GM18858 (cell line): ENCODE measurements at regions not wholly inside any gene's neighbourhood (a gene's known extent, or its start where the extent isn't known, plus 50 kb on each side); places are given as distances from the start of the nearest gene placed in this dataset.
"Not testable (repeated sequence)": the region's sequence is repeated elsewhere in the genome, so short reads cannot be mapped to it uniquely, and the experiment has no call there.

Source experiments
- ATAC-seq: cut with Tn5 transposase; IDR thresholded peaks from one replicate; pipeline ENCODE4 v1.9.1; 2021; ENCODE audit not compliant: unreplicated experiment

DNA sequence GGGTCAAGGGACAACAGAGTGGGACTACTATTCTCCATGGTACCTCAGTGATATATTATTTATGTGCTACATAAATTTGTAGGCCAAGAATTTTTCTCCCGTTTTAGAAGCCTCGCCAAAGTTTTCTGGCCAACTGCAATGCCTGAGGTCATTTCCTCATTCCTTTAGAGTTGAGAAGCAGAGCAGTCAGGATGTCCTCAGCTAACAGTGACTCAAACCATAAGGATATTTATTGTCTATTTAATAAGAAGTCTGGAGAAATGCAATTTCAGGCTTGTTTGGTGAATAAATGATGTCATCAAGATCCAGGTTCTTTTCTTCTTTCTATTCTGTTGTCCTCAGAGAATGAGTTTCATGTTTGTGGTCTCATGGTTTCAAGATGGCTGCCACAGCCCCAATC lies 91.0 kb downstream of the ADCYAP1 start:
- no peak for ATAC-seq

DNA sequence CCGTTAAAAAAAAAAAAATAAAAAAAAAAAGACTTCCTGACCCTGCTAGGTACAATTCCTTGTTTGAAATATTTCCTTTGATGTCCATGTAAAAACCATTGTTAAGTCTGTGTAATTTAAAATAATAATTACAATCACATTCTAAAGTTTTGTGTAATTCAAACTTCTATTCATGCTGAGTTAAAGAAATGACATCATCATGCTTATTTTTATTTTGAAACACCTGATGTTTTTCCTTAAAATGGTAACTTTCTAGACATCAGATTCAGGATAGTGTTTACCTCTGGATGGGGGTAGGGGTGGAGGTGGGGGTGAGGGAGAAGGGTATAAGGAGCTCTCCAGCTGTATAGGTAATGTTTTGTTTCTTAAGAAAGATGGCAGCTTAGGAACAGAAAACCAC lies 92.8 kb downstream of the ADCYAP1 start:
- ATAC-seq, result no peak

DNA sequence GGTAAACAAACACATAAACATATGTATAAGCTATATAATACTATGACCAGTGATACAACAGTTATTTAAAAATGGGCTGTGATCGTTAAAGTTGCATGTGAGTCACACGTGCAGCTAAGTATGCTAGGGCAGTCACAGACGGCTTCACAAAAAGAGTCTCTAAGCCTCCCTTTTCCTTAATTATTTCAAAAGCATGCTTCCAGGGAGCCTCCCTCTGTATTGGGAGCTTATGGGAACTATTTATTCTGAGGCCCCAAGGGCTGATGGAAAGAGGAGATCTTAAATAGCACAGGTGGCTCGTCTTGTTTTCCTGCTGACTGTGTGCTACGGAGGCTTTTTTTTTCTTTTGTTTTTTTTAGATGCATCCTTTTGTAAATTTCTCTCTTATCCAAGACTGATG lies 94.3 kb downstream of the ADCYAP1 start:
- no peak for ATAC-seq

DNA sequence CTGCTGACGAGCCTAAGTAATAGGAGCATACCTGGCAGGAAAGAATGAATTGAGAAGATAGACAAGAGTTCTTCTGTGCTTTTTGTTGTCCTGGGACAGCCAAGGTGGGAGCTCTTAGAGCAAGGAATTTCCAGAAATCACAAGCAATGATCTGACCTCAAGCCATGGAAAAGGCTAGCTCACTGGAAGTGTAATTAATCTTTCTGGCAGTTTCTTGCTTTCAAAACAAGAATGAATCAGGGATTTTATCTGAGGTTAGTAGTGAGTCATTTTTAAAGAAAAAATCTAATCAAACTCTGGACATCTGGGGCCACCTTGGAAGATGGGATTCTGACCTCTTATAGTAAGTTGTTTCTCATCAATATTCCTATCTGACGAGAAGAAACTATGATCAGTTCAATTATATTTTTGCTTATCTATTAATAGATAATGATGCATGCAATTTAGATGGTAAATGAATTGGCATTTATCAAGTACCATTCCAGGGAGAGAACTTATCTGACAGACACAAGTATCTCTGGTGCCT lies 98.0 kb downstream of the ADCYAP1 start:
- ATAC-seq, result no peak

DNA sequence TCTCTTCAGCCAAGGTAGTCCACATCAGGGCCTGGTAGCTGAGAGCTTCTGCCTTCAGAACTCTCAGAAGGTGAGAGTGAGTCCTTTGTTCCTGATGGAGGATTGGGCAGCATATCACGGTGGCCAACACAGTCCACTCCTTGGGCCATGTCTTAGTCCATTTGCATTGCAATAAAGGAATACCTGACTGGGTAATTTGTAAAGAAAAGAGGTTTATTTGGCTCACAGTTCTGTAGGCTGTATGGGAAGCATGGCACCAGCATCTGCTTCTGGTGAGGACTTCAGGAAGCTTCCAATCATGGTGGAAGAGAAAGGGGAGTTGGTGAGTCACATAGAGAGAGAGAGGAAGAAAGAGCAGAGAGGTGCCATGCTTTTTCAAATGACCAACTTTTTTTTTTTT lies 98.8 kb downstream of the ADCYAP1 start:
- no peak for ATAC-seq

DNA sequence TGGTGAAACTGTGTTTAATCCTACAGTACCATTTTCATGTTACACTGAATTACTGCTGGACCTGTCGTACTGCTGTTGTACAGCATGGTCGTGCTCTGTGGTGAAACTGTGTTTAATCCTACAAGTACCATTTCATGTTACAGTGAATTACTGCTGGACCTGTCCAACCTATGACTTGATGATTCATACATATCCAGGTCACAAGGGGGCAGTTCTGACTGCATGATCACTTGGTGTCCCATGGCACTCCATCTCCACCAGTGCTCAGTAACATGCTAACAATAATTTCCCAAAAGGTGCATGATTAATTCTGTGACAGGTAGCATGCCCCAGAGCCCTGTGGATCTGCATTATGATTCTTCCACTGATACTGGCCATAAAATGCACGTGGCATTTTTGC lies 101.6 kb downstream of the ADCYAP1 start:
- no peak for ATAC-seq

DNA sequence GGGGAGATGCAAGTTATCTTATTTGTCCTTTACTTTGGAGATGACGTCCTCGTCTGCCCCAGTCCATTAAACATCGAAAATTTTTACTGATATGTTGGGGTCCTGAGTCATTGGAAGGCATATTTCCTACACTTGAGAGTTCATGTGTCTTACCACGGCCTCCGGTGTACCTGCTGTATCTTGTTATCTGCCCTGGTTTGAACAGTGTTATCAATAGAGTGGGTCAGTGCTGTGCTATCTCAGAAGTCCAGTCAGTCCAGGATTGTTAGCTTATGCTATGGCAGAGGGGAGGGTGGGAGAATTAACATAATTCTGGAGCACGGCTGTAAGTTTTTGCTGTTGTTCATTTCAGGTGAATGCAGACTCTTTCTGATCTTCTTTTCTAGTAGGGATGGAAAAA lies 102.3 kb downstream of the ADCYAP1 start:
- no peak for ATAC-seq

DNA sequence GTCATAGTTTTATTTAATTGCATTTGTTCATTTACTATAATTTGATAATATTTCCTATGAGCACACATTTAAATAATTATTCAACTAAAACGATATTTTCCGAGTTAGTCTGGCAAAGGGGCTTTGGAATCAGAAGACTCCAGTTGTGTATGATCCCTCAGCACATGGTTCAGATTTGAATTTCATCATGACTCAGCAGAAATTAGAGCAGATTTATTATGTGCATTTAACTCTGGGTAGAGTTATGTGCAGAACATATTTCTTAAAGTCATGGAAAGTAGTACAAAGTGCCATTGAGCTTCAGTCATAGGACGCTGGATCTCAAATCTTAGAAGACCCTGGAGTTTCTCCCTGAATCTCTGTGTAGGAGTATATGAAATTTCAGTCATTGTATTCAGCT lies 106.7 kb downstream of the ADCYAP1 start:
- ATAC-seq, result no peak

DNA sequence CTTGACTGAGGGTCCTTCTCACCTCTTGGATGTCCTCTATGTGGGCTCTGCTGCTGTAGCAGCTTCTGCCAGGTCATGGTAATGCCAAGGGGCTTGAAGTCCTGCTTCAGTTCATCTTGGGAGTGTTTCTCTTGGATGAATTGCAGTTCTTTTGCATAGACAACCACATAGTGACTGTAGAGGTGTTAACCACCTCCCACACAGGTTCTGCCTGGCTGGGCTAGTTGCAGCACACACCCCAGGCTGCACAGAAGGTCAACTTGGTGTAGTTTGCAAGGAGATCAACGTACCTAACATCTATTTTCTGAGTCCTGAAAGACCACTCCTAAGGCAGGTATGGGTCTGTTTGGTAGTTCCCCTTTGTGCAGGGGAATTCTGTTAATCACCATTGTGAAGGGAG lies 108.1 kb downstream of the ADCYAP1 start:
- ATAC-seq, result no peak

DNA sequence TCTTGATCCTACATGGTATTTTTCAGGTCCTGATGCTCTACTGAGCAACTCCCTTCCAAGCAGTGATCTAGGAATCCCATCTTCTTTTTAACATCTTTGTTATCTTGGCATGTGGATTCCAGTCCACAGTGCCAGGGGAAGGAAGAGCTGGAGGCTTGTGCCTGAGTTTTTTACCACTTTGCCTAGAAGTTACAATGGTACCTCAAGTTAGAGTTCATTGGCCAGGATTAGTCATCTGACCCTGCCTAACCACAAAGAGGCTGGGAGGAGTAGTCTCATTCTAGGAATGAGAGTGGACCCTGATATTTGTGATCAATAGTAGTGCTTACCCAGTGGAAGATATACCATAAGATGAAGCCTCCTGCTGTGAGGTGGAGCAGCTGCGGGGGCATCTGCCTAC lies 109.3 kb downstream of the ADCYAP1 start:
- ATAC-seq, result no peak

DNA sequence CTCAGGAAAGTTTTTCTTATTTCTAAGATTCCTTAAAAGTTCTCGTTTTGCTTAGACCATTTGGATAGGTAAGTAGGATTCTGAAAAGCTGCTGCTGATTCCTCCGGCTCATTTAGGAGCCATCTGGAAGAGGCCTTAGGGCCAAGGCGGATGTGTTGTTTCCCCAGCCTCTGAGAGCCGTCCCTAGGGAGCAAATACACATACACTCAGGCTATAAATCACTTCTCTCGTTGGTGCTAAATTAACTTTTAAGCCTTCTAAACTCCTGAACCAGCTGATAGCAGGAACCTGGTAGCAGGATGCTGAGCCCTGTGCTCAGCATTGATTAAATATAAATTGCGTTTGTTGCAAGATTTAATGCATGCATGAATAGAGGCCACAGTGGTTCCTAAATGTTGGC lies 109.8 kb downstream of the ADCYAP1 start:
- ATAC-seq, result no peak

DNA sequence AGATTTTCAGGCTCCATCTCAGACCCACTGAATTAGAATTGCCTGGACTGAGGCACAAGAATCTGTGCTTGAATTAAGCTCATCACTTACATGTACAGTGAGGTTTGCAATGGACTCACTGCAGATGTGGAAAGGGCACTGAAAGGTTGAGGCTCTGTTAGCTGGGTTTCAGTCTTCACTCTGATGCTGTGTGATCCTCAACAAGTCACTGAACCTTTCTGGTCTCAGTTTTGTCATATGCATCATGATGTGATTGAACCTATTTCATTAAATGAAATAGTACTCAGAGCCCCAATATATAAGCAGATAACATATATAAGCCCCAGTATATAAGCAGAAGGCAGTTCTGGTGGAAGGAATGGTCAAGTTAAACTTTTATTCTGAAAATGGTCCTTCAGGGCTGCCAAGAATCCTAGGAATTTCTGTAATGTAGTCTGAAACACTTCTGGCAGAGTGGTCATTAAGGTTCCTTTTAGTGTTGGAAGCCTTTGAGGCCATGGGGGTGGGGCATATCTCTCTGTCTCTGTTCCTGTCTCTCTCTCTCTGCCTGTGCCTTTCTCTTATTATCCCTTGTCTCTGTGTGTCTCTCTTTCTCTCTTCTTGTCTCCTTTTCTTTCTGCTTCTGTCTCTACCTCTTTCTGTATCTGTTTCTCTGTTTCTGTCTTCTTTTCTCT lies 110.4 kb downstream of the ADCYAP1 start:
- ATAC-seq, result no peak

DNA sequence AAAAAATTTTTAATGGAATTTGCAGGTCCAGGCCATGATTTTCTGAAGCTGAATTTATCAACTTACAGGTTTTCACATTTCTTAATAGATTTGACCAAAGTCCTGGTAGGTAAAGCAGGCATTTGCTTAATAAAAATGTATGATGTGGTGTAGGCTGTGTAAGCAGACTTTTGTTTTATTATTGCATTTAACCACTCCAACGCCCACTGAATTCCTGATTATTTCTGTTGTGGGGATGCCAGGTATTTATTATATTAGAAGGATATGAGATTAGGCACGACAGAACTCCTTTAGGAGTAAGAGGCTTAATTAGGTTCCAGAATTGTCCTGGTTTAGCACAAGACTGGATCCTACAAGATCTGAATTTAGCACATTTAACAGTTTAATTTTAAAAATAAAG lies 111.1 kb downstream of the ADCYAP1 start:
- ATAC-seq, result no peak

DNA sequence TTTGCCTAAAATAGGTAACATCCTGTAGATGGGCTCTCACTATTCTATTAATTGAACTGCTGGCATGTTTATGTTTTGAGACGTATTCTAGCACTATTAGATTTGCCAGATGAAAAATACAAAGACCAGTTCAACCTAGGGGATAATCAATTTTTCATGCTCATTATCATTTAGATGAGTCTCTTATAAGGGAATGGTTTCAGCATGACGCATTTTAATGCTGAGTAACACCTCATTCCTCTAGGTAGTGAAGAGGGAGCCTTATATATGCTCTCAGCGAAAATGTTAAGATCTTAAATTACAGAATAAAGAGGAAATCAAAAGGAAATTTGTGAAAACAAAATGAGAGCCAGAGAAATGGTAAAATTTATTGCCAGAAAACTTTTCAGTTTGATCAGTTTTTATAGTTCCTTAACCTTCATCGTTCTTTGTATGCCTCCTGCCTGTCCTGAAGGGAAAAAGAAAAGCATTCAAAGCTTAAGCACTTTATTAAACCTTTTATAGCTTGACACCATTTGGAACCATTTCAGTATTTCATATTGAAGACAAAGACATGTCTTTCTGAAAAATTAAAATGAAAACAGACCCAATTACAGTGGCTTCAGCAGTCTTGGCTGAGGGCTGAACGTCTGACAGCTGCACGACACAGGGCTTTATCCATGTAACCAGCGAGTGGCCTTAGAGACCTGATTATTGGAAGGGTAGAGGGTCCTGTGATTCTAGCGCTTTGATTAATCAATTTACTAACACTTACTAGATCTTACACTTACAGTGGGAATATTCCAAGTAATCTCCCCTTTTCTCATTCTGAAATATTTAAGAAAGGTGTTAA lies 112.8 kb downstream of the ADCYAP1 start:
- no peak for ATAC-seq

DNA sequence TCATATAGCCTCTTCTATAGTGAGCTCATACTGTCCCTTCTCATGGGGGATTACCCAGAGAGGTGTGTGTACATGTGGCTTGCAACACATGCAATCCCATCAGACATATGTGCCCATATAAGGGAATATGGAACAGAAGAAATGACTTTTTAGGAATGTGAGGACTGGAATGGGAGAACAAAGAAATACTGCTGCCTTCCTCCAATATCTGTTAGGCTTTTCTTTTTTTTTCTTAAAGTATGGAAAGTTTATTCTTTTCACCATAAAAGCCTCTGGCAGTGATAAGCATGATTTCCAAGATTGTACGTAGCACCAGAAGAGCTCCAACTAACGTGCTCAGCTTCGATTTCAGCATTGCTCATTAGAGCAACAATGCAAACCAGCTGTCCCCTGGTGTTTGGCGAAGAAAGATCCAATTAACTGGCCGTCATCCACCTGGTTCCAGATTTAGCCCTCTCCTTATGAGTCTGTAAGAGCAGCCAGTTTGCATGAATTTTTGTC lies 113.6 kb downstream of the ADCYAP1 start:
- no peak for ATAC-seq

DNA sequence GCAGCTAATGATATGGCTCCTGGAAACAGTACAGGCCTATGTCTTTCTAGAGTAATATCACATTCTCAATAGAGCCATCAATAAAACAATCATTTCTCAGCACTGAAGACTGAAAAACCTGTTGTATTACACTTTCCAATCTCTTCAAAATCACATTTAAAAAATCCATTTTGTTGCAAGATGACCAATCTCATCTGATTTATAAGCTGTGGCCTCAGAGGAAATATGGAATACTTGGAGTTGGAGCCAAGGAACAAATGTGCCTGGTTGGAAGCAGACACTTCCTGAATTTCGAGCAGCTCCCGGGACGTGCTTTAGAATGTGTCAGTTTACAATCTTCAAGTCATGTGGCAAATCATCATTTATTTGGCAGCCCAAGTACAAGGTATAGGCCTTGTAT lies 114.5 kb downstream of the ADCYAP1 start:
- no peak for ATAC-seq

DNA sequence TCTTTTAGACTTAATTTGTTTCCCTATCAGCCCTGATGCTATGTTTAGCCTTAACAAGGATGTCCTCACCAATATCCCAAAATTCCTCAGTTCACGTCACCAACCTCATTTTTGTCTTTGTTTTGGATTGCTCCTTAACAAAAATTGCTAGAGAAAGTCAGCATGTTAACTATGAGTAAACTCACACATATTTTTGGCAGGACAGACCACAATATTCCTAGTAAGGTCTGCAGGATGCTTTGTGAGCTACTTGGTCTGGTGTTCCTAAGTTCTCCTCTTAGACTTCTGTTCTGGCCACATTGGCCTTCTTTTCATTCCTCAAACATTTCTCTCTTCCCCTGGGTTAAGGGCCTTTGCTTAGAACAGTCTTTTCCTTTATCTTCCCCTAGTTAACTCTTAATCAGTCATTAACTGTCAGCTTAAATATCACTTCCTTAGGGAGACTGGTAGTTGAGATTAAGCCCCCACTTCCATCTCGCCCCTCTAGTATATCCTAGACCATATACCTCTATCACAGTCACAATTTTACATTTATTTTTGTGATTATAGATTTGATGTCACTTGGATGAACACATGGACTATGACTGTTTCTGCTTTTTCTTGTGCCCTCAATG lies 116.2 kb downstream of the ADCYAP1 start:
- no peak for ATAC-seq

DNA sequence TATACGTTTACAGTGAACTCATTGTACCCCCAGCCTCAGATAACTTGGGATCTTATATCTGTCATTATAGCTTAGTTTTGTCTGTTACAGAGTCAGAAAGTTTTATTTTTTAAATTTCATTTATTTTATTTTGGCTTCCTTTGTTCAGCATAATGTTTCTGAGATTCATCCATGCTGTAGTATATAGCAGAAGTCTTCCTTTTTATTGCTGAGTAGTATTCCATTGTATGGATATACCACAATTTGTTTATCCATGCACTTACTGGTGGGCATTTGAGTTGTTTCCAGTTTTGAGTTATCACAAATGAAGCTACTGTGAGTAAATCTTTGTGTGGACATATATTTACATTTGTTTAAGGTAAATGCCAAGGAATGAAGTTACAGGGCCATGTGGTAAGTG lies 122.3 kb downstream of the ADCYAP1 start:
- ATAC-seq, result no peak

DNA sequence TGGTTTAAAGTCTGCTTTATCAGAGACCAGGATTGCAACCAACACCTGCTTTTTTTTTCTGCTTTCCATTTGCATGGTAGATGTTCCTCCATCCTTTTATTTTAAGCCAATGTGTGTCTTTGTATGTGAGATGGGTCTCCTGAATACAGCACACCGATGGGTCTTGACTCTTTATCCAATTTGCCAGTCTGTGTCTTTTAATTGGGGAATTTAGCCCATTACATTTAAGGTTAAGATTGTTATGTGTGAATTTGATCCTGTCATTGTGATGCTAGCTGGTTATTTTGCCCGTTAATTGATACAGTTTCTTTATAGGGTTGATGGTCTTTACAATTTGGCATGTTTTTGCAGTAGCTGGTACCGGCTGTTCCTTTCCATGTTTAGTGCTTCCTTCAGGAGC lies 128.4 kb downstream of the ADCYAP1 start:
- ATAC-seq, result not testable (repeated sequence)

DNA sequence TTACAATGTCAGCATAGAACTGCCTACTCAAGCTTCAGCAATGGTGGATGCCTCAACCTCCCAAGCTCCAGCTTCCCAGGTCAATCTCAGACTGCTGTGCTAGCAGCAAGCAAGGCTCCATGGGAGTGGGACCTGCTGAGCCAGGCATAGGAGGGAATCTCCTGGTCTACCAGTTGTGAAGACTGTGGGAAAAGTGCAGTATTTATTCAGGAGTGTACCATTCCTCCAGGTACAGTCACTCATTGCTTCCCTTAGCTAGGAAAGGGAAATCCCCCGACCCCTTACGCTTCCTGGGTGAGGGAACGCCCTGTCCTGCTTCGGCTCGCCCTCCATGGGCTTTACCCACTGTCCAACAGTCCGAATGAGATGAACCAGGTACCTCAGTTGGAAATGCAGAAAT lies 130.3 kb downstream of the ADCYAP1 start:
- ATAC-seq, result no peak

DNA sequence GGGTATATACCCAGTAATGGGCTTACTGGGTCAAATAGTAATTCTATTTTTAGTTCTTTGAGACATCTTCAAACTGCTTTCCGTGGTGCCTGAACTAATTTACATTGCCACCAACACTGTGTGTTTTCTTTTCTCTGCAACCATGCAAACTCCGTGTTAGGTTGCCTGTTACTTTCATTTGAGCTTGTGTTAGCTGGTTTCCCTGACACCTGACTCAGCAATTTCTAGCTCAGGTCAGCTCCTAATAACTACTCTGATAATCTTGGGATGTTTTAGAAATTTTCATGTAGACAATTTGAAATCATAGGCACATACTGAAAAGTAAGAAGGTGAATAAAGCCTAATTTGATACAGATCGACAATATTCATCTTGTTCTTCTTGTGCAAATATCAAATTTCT lies 132.3 kb downstream of the ADCYAP1 start:
- no peak for ATAC-seq

DNA sequence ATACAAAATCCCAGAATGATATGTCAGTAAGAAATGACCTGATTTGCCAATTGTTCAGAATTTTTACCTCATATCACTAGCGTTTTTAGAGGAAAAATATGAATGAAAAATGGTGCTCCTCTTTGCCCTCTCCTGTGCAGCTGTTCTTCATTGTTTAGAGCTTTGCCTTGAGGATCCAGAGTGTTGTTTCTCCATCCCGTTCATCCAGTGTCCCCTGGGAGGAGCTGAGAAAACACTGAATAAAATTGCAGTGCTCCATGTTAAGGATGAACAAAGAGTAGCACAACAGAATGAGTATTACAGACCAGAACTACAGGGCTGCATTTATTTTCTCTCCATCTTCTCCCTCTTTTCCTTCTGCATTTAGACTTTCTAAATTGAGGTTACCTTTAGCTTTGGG lies 133.1 kb downstream of the ADCYAP1 start:
- ATAC-seq, result no peak
